Left lung (tissue), 4 donors: ENCODE measurements at regions not wholly inside any gene's neighbourhood (a gene's known extent, or its start where the extent isn't known, plus 50 kb on each side); places are given as distances from the start of the nearest gene placed in this dataset.

Experiments used
- ATAC-seq: fragments of 200-7000 bp; cut with Tn5 transposase; one replicate; pipeline ENCODE4 v1.9.1; 2020; ENCODE audit warnings: moderate library complexity
- DNase-seq, 4 donors: peaks; one replicate each; pipeline ENCODE4 v3.0.0-alpha.2; 2013 to 2020
- H3K27ac ChIP-seq, 2 donors: fragments of 200-600 bp; sonication (generic) in 1 of 2; one replicate each; pipeline versions ENCODE4 v1.5.0 to v1.8.0; 2020 to 2021
- H3K27me3 ChIP-seq, 2 donors: fragments of 200-600 bp; sonication (generic) in 1 of 2; one replicate each; pipeline versions ENCODE4 v1.5.0 to v1.8.0; 2020 to 2021
- H3K36me3 ChIP-seq, 2 donors: fragments of 200-600 bp; sonication (generic) in 1 of 2; one replicate each; pipeline versions ENCODE4 v1.5.0 to v1.8.0; 2020 to 2021
- H3K4me1 ChIP-seq, 2 donors: fragments of 200-600 bp; one replicate each; pipeline ENCODE4 v1.8.0; 2021
- H3K4me3 ChIP-seq, 2 donors: fragments of 200-600 bp; sonication (generic) in 1 of 2; one replicate each; pipeline versions ENCODE4 v1.5.0 to v1.8.0; 2020 to 2021; ENCODE audit warnings: mild to moderate bottlenecking in 1 of 2
- H3K9me3 ChIP-seq, 2 donors: fragments of 200-600 bp; sonication (generic) in 1 of 2; one replicate each; pipeline versions ENCODE4 v1.5.0 to v1.8.0; 2020 to 2021
- CTCF ChIP-seq, 2 donors: fragments of 200-600 bp; sonication (generic) in 1 of 2; IDR thresholded peaks; one replicate each; pipeline versions ENCODE4 v1.5.0 to v1.8.0; 2021; ENCODE audit warnings: antibody characterized with exemption in 2 of 2
- intact Hi-C, 2 donors: fragments of 100-400 bp; cut with DNase I; formaldehyde crosslinking; loops; one replicate each; pipeline versions ENCODE4 v1.11.2 to v1.14.2; 2022
- donor health status: DM: no; HTN: yes; CAD: no.
- donor health status: DM: no; HTN: no; CAD: no.

GRCh38 chr9:108441726-108442125, 414.1 kb downstream of the ACTL7B start:
- ATAC-seq (no peak), DNase-seq (no peak)
- H3K27me3 ChIP-seq, result no peaks in the 10 kb centered on the region
- intact Hi-C loops, result no loop called here
- H3K9me3 ChIP-seq, result no peaks in the 10 kb centered on the region
- TF ChIP-seq CTCF (IDR thresholded peaks at IDR 0.05), result no peak
- no peak overlapping the region for H3K27ac ChIP-seq
- no peak overlapping the region for H3K4me3 ChIP-seq
- no peaks in the 10 kb centered on the region for H3K36me3 ChIP-seq
- H3K4me1 ChIP-seq, result peaks cover 0 to 4% of the 10 kb centered on the region in 2 donors

GRCh38 chr9:108441251-108441650, 414.5 kb downstream of the ACTL7B start:
- H3K9me3 ChIP-seq, result no peaks in the 10 kb centered on the region
- ATAC-seq, result no peak
- no peak for DNase-seq
- no peak overlapping the region for H3K4me3 ChIP-seq
- no peak overlapping the region for H3K27ac ChIP-seq
- H3K36me3 ChIP-seq, result no peaks in the 10 kb centered on the region
- no peaks in the 10 kb centered on the region for H3K27me3 ChIP-seq
- intact Hi-C loops, result no loop called here
- TF ChIP-seq CTCF (IDR thresholded peaks at IDR 0.05), result no peak
- H3K4me1 ChIP-seq, result peaks cover 0 to 4% of the 10 kb centered on the region in 2 donors

GRCh38 chr9:108439947-108440346, 415.8 kb downstream of the ACTL7B start:
- peak; percentile 31 for ATAC-seq
- TF ChIP-seq CTCF (IDR thresholded peaks at IDR 0.05), result no peak
- Histone ChIP-seq H3K4me3 (no peak overlapping the region), H3K27ac (no peak overlapping the region), H3K4me1 (peaks cover 0 to 4% of the 10 kb centered on the region in 2 donors), H3K36me3 (no peaks in the 10 kb centered on the region), H3K27me3 (no peaks in the 10 kb centered on the region), H3K9me3 (no peaks in the 10 kb centered on the region)
- intact Hi-C loops, result no loop called here
- DNase-seq, result no peak

- no peak for ATAC-seq
- TF ChIP-seq CTCF (IDR thresholded peaks at IDR 0.05), result no peak
- intact Hi-C loops, result no loop called here
Measured at GRCh38 chr9:108437656-108438055, 418.1 kb downstream of the ACTL7B start.

GRCh38 chr9:108436448-108436847, 419.3 kb downstream of the ACTL7B start:
- H3K9me3 ChIP-seq, result peaks cover 0 to 6% of the 10 kb centered on the region in 2 donors
- no peak for TF ChIP-seq CTCF (IDR thresholded peaks at IDR 0.05)
- H3K36me3 ChIP-seq, result no peaks in the 10 kb centered on the region
- intact Hi-C loops, result no loop called here
- no peaks in the 10 kb centered on the region for H3K4me1 ChIP-seq
- no peaks in the 10 kb centered on the region for H3K27me3 ChIP-seq
- no peak overlapping the region for H3K4me3 ChIP-seq
- DNase-seq (no peak), ATAC-seq (no peak)
- H3K27ac ChIP-seq, result no peak overlapping the region

More at GRCh38 chr9:108437656-108438055, 418.1 kb downstream of the ACTL7B start:
- no peak overlapping the region for H3K4me3 ChIP-seq
- no peak for DNase-seq
- no peak overlapping the region for H3K27ac ChIP-seq
- H3K9me3 ChIP-seq, result no peaks in the 10 kb centered on the region
- no peaks in the 10 kb centered on the region for H3K27me3 ChIP-seq
- no peaks in the 10 kb centered on the region for H3K4me1 ChIP-seq
- no peaks in the 10 kb centered on the region for H3K36me3 ChIP-seq
